H1 (cell line): ENCODE measurements at regions not wholly inside any gene's neighbourhood (a gene's known extent, or its start where the extent isn't known, plus 50 kb on each side); places are given as distances from the start of the nearest gene placed in this dataset.

Source experiments
- CBX8 ChIP-seq: fragments of 300-800, 300-1000 bp; sonication (generic); IDR thresholded peaks from 2 replicates; pipeline ENCODE4 v1.7.1; 2016; ENCODE audit warnings: low read depth, low read length, borderline replicate concordance
- CREB1 ChIP-seq: IDR thresholded peaks from 2 replicates; pipeline ENCODE4 v1.6.1; 2012; ENCODE audit warnings: inconsistent platforms
- KDM5A ChIP-seq: fragments of 200-600 bp; IDR thresholded peaks from 2 replicates; pipeline ENCODE4 v1.7.1; 2012; ENCODE audit warnings: mild to moderate bottlenecking, low read length, inconsistent platforms, mixed read lengths
- NANOG ChIP-seq: IDR thresholded peaks from 2 replicates; pipeline ENCODE4 v1.6.1; 2011; ENCODE audit warnings: low read length, low read depth, mild to moderate bottlenecking, inconsistent platforms; ENCODE audit not compliant: insufficient read depth, poor library complexity, severe bottlenecking
- SP1 ChIP-seq: IDR thresholded peaks from 2 replicates; pipeline ENCODE4 v1.6.1; 2011; ENCODE audit warnings: low read depth, low read length

GRCh38 chr2:53247956-53248735, 519.5 kb upstream of the CHAC2 start (continued):
- TF ChIP-seq SP1 (no peak), KDM5A (no peak), CREB1 (no peak), NANOG (no peak), CBX8 (no peak)
- TF ChIP-seq, all 59 proteins: peak for 0
